NCI-H345 (cell line): ENCODE measurements at regions not wholly inside any gene's neighbourhood (a gene's known extent, or its start where the extent isn't known, plus 50 kb on each side); places are given as distances from the start of the nearest gene placed in this dataset.
"Not testable (repeated sequence)": the region's sequence is repeated elsewhere in the genome, so short reads cannot be mapped to it uniquely, and the experiment has no call there.

Experiments
- DNase-seq: peaks from one replicate; lab custom pipeline; 2025; lab: John Stamatoyannopoulos, UW

GRCh38 chr15:36403351-36403750, 176.1 kb upstream of the CDIN1 start:
- DNase-seq, result no peak

DNA sequence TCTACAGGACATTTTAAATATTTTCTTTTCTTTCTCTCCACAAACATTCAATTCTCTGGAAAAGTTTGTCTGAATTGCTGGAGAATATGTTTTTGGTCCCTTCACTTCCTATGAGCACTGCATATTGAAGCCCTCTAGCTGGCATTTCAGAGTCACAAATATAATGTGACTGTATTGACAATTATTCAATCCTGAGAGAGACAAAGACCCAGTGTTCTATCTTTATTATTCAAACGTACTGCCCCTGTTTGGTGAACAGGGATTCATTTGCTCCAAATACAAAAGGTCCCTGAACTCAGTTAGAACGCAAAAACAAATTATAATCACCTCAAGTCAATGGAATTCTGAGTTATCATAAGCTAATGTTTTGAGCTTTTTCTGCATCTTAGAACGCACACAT, 173.1 kb upstream of the CDIN1 start:
- no peak for DNase-seq

GRCh38 chr15:36406911-36407310, 172.5 kb upstream of the CDIN1 start:
- DNase-seq, result no peak

DNA sequence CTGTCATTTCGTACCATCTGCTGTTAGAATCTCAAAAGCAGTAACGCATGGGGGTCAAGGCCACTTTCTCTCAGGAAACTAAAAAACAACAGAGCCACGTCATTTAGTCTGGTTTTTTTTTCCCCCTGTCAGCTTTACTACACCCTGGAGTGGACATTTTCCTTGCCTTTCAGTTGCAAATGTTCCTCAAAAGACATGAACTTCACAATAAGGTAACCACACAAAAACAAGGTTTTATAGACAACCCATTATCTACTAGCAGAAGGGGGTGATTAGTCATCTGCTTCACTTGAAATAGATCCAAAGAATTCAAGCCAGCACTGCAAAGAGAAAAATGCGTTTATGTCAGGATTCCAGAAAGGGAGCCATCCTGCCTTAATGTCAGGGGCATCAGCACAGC, 171.8 kb upstream of the CDIN1 start:
- no peak for DNase-seq

GRCh38 chr15:36409819-36410218, 169.6 kb upstream of the CDIN1 start:
- DNase-seq, result no peak

DNA sequence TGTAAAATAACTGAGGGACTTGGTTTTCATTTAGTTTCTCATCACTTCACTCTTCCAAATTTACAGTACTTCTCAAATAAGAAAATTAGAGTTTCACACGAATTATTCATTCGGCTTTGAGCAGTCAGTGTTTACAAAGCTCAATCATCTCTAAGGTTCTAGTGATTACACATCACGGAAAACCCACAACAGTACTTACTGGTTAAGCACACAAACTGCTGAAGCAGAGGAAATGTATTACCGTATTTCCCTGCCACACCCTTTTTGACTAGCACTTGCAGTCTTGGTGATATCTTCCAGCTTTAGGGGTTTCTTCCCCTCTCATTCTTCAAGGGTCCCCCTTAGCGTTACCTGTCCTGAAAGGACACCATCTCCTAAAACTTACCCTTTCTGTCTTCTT, 164.8 kb upstream of the CDIN1 start:
- no peak for DNase-seq

GRCh38 chr15:36415643-36416042, 163.8 kb upstream of the CDIN1 start:
- no peak for DNase-seq

GRCh38 chr15:36422631-36423030, 156.8 kb upstream of the CDIN1 start:
- no peak for DNase-seq

DNA sequence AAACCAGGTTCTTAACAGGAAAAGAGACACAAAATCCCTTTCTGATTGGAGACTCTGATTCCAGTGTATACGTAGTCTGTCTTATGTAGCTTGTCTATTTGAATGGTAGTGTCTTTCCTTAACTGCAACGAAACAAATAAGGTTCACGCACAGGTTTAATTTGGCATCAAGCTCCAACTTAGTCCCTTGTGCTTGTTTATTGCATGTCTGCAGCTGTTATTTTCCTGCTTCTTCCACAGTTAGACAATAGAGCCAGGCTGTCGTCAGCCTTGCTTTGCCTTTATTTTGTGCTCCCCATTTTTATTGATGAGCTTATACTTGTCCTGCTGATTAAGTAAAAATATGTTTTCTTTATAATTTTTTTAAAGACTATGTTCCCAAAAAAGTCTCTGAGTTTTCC, 152.7 kb upstream of the CDIN1 start:
- DNase-seq, result no peak

- no peak for DNase-seq
These were observed 151.2 kb upstream of the CDIN1 start for GRCh38 chr15:36428102-36428845.

DNA sequence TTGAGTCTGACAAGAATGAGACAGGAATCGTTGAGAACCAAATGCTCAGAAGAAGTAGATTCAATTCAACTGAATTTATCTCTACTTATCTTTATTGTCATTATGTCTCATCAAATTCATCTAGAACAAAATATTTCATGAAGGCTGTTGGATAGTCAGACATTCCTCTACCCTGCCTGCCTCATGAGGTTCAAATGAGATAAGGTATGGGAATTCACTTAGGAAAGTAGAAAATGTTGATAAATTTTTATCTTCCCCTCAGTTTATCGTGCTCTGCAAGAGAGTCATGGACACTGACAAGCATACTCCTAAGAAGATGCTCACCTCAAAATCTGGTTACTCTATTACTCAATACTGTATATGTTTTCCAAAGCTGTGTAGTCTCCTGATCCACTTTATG, 149.7 kb upstream of the CDIN1 start:
- no peak for DNase-seq

DNA sequence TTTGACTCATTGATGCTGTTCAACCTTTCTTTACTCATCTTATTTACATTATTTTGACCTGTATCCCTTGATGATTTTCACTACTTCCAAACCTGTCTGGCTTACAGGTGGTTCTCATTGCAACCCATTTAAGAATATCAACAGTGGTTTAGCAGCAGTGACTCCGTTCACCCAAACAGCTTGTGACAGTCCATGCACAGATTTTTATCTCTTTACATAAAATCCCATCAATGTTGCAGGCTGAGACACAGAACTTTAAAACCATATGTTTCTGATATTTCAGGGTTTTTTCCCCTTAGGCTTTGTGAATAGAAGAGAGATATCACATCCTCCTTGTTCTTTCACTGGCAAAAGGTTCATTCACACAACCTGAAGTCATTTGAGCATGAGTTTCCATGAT, 149.1 kb upstream of the CDIN1 start:
- no peak for DNase-seq

GRCh38 chr15:36430726-36431265, 148.6 kb upstream of the CDIN1 start:
- DNase-seq, result no peak

- no peak for DNase-seq
These were observed 147.3 kb upstream of the CDIN1 start for GRCh38 chr15:36432161-36432560.

- no peak for DNase-seq
These were observed 145.2 kb upstream of the CDIN1 start for GRCh38 chr15:36434177-36434576.

DNA sequence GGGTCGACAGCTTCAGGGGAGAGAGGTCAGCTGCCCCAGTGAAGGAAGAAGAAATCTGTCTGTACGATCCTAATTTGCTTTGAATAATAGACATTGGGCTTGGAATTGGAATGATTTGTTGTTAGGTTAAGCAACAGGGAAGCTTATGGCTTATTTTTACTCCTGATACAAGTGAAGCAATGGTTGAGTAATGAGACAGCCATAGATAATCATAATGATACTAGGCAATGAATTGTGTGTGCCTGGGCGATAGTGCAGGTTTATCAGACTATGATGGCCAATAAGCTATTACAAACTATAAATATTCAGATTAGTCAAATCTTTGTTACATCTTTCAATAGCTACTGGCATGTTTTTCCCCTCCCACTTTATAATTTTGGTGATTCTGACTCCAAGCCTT, 140.9 kb upstream of the CDIN1 start:
- DNase-seq, result no peak

GRCh38 chr15:36447373-36447772, 132.1 kb upstream of the CDIN1 start:
- DNase-seq, result no peak

- DNase-seq, result no peak
These were observed 131.0 kb upstream of the CDIN1 start for GRCh38 chr15:36448418-36448817.

DNA sequence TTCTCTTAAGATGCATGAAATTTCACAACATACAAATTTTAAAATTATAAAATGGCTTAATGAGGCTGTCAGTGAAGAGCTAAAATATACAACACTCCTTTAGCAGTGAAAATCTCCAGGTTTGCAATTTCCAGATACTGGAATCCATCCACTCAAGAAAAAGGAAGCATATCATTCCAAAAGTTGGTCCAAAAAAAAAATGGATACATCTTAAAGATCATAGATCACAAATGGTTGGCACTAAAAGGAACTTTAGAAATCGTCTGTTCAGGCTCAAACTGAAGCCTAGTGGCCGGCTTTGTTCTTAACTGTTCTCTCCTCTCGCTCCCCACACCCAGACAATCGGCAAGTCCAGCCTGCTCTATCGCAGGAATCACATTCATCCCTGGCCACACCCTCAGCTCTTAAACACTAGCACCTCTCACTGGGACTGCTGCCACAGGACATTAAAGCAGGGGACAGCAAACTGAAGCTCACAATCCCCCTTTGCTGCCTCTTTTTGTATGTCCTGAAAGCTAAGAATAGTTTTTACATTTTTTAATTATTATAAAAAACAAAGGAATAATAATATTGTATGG, 130.3 kb upstream of the CDIN1 start:
- no peak for DNase-seq

DNA sequence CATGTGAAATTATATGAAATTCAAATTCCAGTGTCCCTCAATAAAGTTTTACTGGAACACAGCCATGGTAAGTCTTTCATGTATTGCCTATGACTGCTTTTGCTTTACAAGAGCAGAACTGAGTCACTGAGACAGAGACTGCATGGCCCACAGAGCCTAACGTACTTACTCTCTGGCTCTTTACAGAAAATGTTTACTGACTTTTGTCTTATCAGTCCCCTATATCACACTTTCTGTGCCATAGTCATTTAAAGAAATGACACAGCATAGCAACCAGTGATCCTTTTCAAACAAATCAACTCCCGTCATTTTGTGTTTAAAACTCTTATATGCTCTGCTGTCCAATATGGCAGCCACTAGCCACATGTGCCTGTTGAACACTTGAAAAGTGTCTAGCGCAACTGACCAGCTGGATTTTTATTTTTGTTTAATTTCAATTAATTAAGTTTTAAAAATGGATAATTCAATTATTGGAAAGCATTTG, 129.7 kb upstream of the CDIN1 start:
- no peak for DNase-seq

DNA sequence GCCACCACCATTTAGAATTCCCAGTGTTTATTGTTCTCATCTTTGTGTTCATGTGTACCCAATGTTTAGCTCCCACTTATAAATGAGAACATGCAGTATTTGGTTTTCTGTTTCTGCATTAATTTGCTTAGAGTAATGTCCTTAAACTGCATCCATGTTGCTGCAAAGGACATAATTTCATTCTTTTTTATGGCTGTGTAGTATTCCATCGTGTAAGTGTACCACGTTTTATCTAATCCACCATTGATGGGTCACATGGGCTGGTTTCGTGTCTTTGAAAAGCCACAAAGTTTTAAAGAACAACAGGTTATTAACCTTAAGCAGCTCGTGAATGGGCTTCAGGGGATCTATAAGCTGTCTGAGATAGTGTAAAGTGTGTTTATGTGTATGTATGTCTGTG, 125.2 kb upstream of the CDIN1 start:
- not testable (repeated sequence) for DNase-seq

DNA sequence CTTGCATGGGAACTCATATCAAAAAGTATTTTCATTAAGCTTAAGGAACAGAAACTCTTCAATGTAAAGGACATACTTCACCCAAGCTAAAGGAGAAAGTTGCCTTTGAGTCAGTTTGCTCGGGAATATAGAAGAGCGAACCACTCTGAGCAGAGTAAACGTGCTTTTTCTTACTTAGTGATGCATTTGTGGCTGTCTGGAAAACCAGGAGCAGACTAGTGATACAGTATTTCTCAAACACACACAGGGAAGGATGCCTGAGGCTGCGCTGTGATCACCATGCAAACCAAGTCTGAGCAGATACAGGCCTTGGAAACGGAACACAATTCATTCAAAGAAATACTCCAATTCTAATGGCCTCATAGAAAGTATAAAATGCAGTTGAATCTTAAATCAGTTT, 121.0 kb upstream of the CDIN1 start:
- no peak for DNase-seq

DNA sequence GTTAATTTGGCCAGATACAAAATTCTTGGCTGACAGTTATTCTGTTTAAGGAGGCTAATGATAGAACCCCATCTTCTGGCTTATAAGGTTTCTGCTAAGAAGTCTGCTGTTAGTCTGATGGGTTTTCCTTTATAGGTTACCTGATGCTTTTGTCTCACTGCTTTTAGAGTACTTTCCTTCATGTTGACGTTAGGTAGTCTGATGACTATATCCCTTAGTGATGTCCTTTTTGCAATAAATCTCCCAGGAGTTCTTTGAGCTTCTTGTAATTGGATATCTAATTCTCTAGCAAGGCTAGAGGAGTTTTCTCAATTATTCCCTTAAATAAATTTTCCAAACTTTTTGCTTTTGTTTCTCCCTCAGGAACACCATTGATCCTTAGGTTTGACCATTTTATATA, 114.1 kb upstream of the CDIN1 start:
- no peak for DNase-seq

GRCh38 chr15:36468746-36469145, 110.7 kb upstream of the CDIN1 start:
- peak; percentile 12 for DNase-seq
